Liver (tissue), 3 donors: ENCODE measurements at regions not wholly inside any gene's neighbourhood (a gene's known extent, or its start where the extent isn't known, plus 50 kb on each side); places are given as distances from the start of the nearest gene placed in this dataset.

Experiments
- EGR1 ChIP-seq, 2 donors: IDR thresholded peaks; 2 replicates each; pipeline ENCODE4 v1.6.1; 2016 to 2018; ENCODE audit warnings: antibody characterized with exemption in 2 of 2, low read depth in 2 of 2
- GABPA ChIP-seq, 2 donors: IDR thresholded peaks in 1 of 2; conservative IDR thresholded peaks in 1 of 2; 2 replicates each; pipeline ENCODE4 v1.6.1; 2016; ENCODE audit warnings: antibody characterized with exemption in 2 of 2, mild to moderate bottlenecking in 1 of 2, moderate library complexity in 1 of 2
- RAD21 ChIP-seq, 2 donors: IDR thresholded peaks; 2 replicates each; pipeline ENCODE4 v1.6.1; 2016; ENCODE audit warnings: antibody characterized with exemption in 2 of 2, mild to moderate bottlenecking in 2 of 2
- RXRA ChIP-seq, 2 donors: IDR thresholded peaks; 2 replicates each; pipeline ENCODE4 v1.6.1; 2017 to 2018; ENCODE audit warnings: antibody characterized with exemption in 2 of 2, mild to moderate bottlenecking in 1 of 2
- TAF1 ChIP-seq: conservative IDR thresholded peaks from 2 replicates; pipeline ENCODE4 v1.6.1; 2016; ENCODE audit warnings: antibody characterized with exemption, mild to moderate bottlenecking
- YY1 ChIP-seq: IDR thresholded peaks from 2 replicates; pipeline ENCODE4 v1.6.1; 2016; ENCODE audit warnings: antibody characterized with exemption, mild to moderate bottlenecking
- TF ChIP-seq, protein P1 (sequence below): fragments of 150-350 bp; IDR thresholded peaks from 2 replicates; pipeline ENCODE4 v1.5.1; 2017; ENCODE audit warnings: improper control_type of control experiment, low read depth, low read length; ENCODE audit not compliant: missing input control
- TF ChIP-seq, protein P2 (sequence below): IDR thresholded peaks from 2 replicates; pipeline ENCODE4 v1.6.1; 2016; ENCODE audit warnings: antibody characterized with exemption, mild to moderate bottlenecking
- TF ChIP-seq, protein P3 (sequence below): IDR thresholded peaks from 2 replicates; pipeline ENCODE4 v1.6.1; 2016; ENCODE audit warnings: antibody characterized with exemption
- donor health status: healthy.
- donor health status: healthy.

DNA sequence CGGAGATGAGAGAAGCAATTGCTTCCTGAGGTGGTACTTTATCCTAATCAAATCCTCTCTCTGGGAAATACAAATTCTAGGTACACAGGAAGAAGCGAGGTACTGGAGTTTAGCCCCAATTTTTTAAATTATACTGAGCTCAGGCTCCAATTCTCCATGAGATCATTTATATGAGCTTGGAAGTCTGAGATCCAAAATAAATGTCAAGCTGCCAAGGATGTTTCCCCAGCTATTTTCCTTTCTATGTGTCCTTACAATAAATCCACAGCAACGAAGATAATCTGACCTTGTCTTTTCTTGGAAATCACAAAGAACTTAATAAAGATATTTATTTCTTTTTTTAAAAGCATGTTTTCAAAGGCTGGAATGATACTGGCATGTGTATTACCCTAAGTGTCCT, 597.3 kb downstream of the GABRG2 start:
- TF ChIP-seq, protein P1, sequence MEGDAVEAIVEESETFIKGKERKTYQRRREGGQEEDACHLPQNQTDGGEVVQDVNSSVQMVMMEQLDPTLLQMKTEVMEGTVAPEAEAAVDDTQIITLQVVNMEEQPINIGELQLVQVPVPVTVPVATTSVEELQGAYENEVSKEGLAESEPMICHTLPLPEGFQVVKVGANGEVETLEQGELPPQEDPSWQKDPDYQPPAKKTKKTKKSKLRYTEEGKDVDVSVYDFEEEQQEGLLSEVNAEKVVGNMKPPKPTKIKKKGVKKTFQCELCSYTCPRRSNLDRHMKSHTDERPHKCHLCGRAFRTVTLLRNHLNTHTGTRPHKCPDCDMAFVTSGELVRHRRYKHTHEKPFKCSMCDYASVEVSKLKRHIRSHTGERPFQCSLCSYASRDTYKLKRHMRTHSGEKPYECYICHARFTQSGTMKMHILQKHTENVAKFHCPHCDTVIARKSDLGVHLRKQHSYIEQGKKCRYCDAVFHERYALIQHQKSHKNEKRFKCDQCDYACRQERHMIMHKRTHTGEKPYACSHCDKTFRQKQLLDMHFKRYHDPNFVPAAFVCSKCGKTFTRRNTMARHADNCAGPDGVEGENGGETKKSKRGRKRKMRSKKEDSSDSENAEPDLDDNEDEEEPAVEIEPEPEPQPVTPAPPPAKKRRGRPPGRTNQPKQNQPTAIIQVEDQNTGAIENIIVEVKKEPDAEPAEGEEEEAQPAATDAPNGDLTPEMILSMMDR = no peak
- no peak for TF ChIP-seq YY1
- no peak for TF ChIP-seq RXRA (IDR thresholded peaks at IDR 0.05)
- no peak for TF ChIP-seq TAF1
- TF ChIP-seq, protein P2, sequence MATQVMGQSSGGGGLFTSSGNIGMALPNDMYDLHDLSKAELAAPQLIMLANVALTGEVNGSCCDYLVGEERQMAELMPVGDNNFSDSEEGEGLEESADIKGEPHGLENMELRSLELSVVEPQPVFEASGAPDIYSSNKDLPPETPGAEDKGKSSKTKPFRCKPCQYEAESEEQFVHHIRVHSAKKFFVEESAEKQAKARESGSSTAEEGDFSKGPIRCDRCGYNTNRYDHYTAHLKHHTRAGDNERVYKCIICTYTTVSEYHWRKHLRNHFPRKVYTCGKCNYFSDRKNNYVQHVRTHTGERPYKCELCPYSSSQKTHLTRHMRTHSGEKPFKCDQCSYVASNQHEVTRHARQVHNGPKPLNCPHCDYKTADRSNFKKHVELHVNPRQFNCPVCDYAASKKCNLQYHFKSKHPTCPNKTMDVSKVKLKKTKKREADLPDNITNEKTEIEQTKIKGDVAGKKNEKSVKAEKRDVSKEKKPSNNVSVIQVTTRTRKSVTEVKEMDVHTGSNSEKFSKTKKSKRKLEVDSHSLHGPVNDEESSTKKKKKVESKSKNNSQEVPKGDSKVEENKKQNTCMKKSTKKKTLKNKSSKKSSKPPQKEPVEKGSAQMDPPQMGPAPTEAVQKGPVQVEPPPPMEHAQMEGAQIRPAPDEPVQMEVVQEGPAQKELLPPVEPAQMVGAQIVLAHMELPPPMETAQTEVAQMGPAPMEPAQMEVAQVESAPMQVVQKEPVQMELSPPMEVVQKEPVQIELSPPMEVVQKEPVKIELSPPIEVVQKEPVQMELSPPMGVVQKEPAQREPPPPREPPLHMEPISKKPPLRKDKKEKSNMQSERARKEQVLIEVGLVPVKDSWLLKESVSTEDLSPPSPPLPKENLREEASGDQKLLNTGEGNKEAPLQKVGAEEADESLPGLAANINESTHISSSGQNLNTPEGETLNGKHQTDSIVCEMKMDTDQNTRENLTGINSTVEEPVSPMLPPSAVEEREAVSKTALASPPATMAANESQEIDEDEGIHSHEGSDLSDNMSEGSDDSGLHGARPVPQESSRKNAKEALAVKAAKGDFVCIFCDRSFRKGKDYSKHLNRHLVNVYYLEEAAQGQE = no peak
- TF ChIP-seq RAD21 (IDR thresholded peaks at IDR 0.05) = no peak
- TF ChIP-seq, protein P3, sequence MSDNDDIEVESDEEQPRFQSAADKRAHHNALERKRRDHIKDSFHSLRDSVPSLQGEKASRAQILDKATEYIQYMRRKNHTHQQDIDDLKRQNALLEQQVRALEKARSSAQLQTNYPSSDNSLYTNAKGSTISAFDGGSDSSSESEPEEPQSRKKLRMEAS = no peak
- no peak for TF ChIP-seq GABPA (IDR thresholded peaks at IDR 0.05 in 1 of 2, conservative IDR thresholded peaks at IDR 0.05 in 1 of 2)
- no peak for TF ChIP-seq EGR1 (IDR thresholded peaks at IDR 0.05; ENCODE audit: low read depth in 2 of 2)
